AG04450 (cell line): ENCODE measurements at regions not wholly inside any gene's neighbourhood (a gene's known extent, or its start where the extent isn't known, plus 50 kb on each side); places are given as distances from the start of the nearest gene placed in this dataset.

Experiments
- CTCF ChIA-PET: fragments of 300-600, 350-600 bp; formaldehyde crosslinking; extraction: SDS; loops from one replicate; lab custom pipeline; 2022; ENCODE audit warnings: antibody characterized with exemption, inconsistent platforms; lab: Charles Lee
- POLR2A ChIA-PET: fragments of 350-600 bp; formaldehyde crosslinking; extraction: SDS; loops from one replicate; lab custom pipeline; 2021; ENCODE audit warnings: antibody characterized with exemption, inconsistent platforms; lab: Yijun Ruan, JAX
- DNase-seq: peaks from one replicate; pipeline ENCODE4 v3.0.0-alpha.2; 2011; ENCODE audit warnings: low read depth, low spot score
- H3K27ac ChIP-seq: one replicate; pipeline ENCODE4 v1.5.1; 2012; ENCODE audit warnings: low read depth, low read length, control low read depth
- H3K27me3 ChIP-seq: one replicate; pipeline ENCODE4 v1.6.0; 2012; ENCODE audit warnings: low read length; ENCODE audit not compliant: control insufficient read depth, insufficient read depth
- H3K4me3 ChIP-seq: 2 replicates; pipeline ENCODE4 v1.5.1; 2011; ENCODE audit warnings: mild to moderate bottlenecking, low read depth, low read length, control low read depth
- H3K9me3 ChIP-seq: 2 replicates; pipeline ENCODE4 v1.5.1; 2012; ENCODE audit warnings: low read length; ENCODE audit not compliant: control insufficient read depth, insufficient read depth
- CTCF ChIP-seq: IDR thresholded peaks from 2 replicates; pipeline ENCODE4 v1.5.1; 2011; ENCODE audit warnings: low read depth, low read length, control low read depth, inconsistent platforms

DNA sequence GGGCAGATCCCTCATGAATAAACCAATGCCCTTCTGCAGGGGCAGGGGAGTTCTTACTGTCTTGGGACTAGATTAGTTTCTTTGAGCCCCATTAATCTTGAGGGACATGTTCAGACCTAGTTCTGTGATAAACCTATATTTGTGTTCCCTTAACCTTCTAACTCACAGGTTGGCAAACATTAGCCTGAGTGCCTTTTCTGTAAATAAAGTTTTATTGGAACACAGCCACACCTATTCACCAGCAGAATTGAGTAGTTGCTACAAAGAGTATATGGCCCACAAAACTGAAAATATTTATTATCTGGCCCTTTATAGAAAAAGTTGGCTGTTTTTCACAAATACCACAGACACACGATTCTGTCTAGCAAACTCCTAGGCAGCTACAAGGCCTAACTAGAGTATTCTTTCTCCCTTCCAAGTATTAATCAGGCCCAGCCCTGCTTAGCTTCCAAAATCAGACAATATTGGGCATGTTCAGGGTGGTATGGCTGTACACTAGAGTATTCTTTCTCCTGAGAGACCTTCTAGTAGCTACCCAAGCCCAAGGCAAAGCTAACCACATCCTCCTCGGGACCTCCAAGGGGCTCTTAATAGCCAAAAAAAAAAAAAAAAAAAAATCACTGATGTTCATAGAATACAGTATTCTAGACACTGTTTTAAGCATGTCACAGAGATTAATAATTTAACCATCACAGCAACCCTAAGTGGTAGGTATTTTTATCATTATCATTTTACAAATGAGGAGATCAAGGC, 199.3 kb upstream of the PWP1 start:
- Histone ChIP-seq H3K4me3 (no peak overlapping the region), H3K9me3 (no peaks in the 10 kb centered on the region), H3K27ac (no peak overlapping the region), H3K27me3 (peaks cover 5% of the 10 kb centered on the region)
- ChIA-PET POLR2A (interaction anchor here (1.0 kb wide), 1 partner anchor 75 kb away, joined by 4 read pairs; no protein-coding TSS in a partner anchor), CTCF (interaction anchor here (1.1 kb wide), 1 partner anchor 85 kb away, joined by 3 read pairs; no protein-coding TSS in a partner anchor)
- TF ChIP-seq CTCF: no peak
- no peak for DNase-seq

GRCh38 chr12:107487011-107487680, 198.5 kb upstream of the PWP1 start:
- POLR2A ChIA-PET: no interaction called here
- no peak for DNase-seq
- Histone ChIP-seq H3K27ac (no peak overlapping the region), H3K9me3 (no peaks in the 10 kb centered on the region), H3K4me3 (no peak overlapping the region), H3K27me3 (peaks cover 2% of the 10 kb centered on the region)
- no peak for TF ChIP-seq CTCF
- CTCF ChIA-PET: no interaction called here

- CTCF ChIA-PET: interaction anchor here (0.7 to 1.3 kb wide), 2 partner anchors 126 to 357 kb away, joined by 3 to 4 read pairs; no protein-coding TSS in a partner anchor
- DNase-seq: no peak
- POLR2A ChIA-PET: no interaction called here
- H3K27me3 ChIP-seq: no peaks in the 10 kb centered on the region
- no peaks in the 10 kb centered on the region for H3K9me3 ChIP-seq
- no peak overlapping the region for H3K27ac ChIP-seq
- no peak for TF ChIP-seq CTCF
- H3K4me3 ChIP-seq: no peak overlapping the region
Measured at GRCh38 chr12:107488666-107489065, 196.9 kb upstream of the PWP1 start.

DNA sequence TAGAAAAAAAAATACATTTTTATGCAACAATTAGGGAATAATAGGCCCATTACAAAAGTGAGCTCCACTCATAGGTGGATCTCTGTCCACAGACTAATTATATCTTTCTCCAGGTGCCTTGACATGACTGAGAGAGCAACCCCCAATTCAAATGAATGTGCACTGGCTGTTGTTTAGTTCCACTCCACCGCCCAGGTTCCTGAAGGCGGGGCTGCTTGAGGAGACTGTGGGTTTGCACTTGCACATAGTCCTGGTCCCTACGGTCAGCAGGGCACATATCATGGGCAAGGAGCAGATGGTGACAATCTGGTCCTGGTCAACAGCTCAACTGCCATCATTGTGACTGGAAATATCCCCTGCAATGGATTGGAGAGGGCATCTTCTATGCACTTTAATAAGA, 195.6 kb upstream of the PWP1 start:
- ChIA-PET POLR2A (no interaction called here), CTCF (no interaction called here)
- H3K27ac ChIP-seq: no peak overlapping the region
- H3K27me3 ChIP-seq: no peaks in the 10 kb centered on the region
- no peaks in the 10 kb centered on the region; the same call in 1 of the 2 replicates for H3K9me3 ChIP-seq
- no peak for TF ChIP-seq CTCF
- no peak overlapping the region for H3K4me3 ChIP-seq
- DNase-seq: no peak

- ChIA-PET CTCF (no interaction called here), POLR2A (no interaction called here)
- Histone ChIP-seq H3K4me3 (no peak overlapping the region), H3K27ac (no peak overlapping the region), H3K9me3 (no peaks in the 10 kb centered on the region; the same call in 1 of the 2 replicates), H3K27me3 (no peaks in the 10 kb centered on the region)
- TF ChIP-seq CTCF: no peak
- DNase-seq: no peak
Measured at GRCh38 chr12:107491856-107492255, 193.7 kb upstream of the PWP1 start.
